Endothelial cell of umbilical vein (primary cell): ENCODE measurements at regions not wholly inside any gene's neighbourhood (a gene's known extent, or its start where the extent isn't known, plus 50 kb on each side); places are given as distances from the start of the nearest gene placed in this dataset.
A peak's percentile ranks its signal among the peaks of the same experiment; 100 is the strongest.

Experiments
- BruUV-seq: library from RNA; stranded (reverse); fragments of 400-500 nt; replicated peaks from 2 replicates; lab custom pipeline; 2021; lab: Mats Ljungman, UMichigan
- CTCF ChIA-PET: fragments of 300-600, 350-600 bp; sonication (Branson Sonifier 250); formaldehyde crosslinking; loops from one replicate; lab custom pipeline; 2021; ENCODE audit warnings: antibody characterized with exemption, inconsistent platforms; lab: Charles Lee
- POLR2A ChIA-PET: fragments of 300-600, 350-600 bp; sonication (Branson Sonifier 250); formaldehyde crosslinking; loops from one replicate; lab custom pipeline; 2021; ENCODE audit warnings: antibody characterized with exemption, inconsistent platforms; lab: Charles Lee
- DNase-seq: peaks from one replicate; pipeline ENCODE4 v3.0.0-alpha.2; 2011; ENCODE audit warnings: low read depth, low spot score
- FAIRE-seq: peaks from 2 replicates; lab custom pipeline; 2011; peaks lifted over from hg19 to GRCh38; lab: Jason Lieb, UNC
- H2AFZ ChIP-seq: 2 replicates; pipeline ENCODE4 v1.6.0; 2012; ENCODE audit warnings: low read depth, low read length, control low read depth, inconsistent platforms
- H3K27ac ChIP-seq: 2 replicates; pipeline ENCODE4 v1.5.1; 2011; ENCODE audit warnings: low read depth, mild to moderate bottlenecking, control low read depth, low read length, moderate library complexity; ENCODE audit not compliant: insufficient read depth
- H3K27me3 ChIP-seq, 2 experiments: 2 replicates each; pipeline versions ENCODE4 v1.6.0 to v1.6.1; 2011; ENCODE audit warnings: low read length in 2 of 2, mixed read lengths in 1 of 2; ENCODE audit not compliant: control insufficient read depth in 2 of 2, insufficient read depth in 2 of 2
- H3K36me3 ChIP-seq, 2 experiments: 2 replicates in 1 of 2; 3 replicates in 1 of 2; pipeline ENCODE4 v1.5.1; 2011; ENCODE audit warnings: low read length in 2 of 2, mild to moderate bottlenecking in 1 of 2, moderate library complexity in 1 of 2; ENCODE audit not compliant: control insufficient read depth in 2 of 2, insufficient read depth in 2 of 2; ENCODE audit errors: extremely low read depth in 1 of 2
- H3K4me1 ChIP-seq: 3 replicates; pipeline ENCODE4 v1.5.1; 2011; ENCODE audit warnings: mild to moderate bottlenecking, low read length; ENCODE audit not compliant: control insufficient read depth, insufficient read depth; ENCODE audit errors: extremely low read depth
- H3K4me2 ChIP-seq: 2 replicates; pipeline ENCODE4 v1.6.1; 2011; ENCODE audit warnings: low read length, control low read depth, mixed read lengths; ENCODE audit not compliant: insufficient read depth
- H3K4me3 ChIP-seq, 3 experiments: fragments of 200-600 bp in 1 of 3; sonication (generic), shearing (Covaris generic) in 1 of 3; replicated peaks in 1 of 3; 2 replicates each; pipeline ENCODE4 v1.5.1; 2011 to 2016; ENCODE audit warnings: control low read depth in 3 of 3, low read length in 3 of 3, mild to moderate bottlenecking in 2 of 3, inconsistent platforms in 1 of 3, low read depth in 1 of 3, moderate library complexity in 1 of 3; ENCODE audit not compliant: insufficient read depth in 1 of 3
- H3K79me2 ChIP-seq: 2 replicates; pipeline ENCODE4 v1.6.0; 2012; ENCODE audit warnings: low read length, inconsistent platforms; ENCODE audit not compliant: control insufficient read depth, insufficient read depth
- H3K9ac ChIP-seq: replicated peaks from 2 replicates; pipeline ENCODE3; 2011; ENCODE audit warnings: low read length, control low read depth; ENCODE audit not compliant: insufficient read depth; ENCODE audit errors: extremely low read depth
- H3K9me1 ChIP-seq: replicated peaks from 3 replicates; pipeline ENCODE4 v1.6.0; 2011; ENCODE audit warnings: mild to moderate bottlenecking, low read length; ENCODE audit not compliant: control insufficient read depth, insufficient read depth; ENCODE audit errors: extremely low read depth
- H3K9me3 ChIP-seq: replicated peaks from 2 replicates; pipeline ENCODE4 v1.5.1; 2012; ENCODE audit warnings: low read length, inconsistent platforms; ENCODE audit not compliant: control insufficient read depth, insufficient read depth
- H4K20me1 ChIP-seq: replicated peaks from 2 replicates; pipeline ENCODE3; 2011; ENCODE audit warnings: mild to moderate bottlenecking, low read length; ENCODE audit not compliant: control insufficient read depth, insufficient read depth; ENCODE audit errors: extremely low read depth
- EZH2 ChIP-seq: IDR thresholded peaks from 2 replicates; pipeline ENCODE4 v1.6.1; 2012; ENCODE audit warnings: borderline replicate concordance, low read depth, mild to moderate bottlenecking, moderate library complexity, low read length, inconsistent platforms; ENCODE audit not compliant: severe bottlenecking
- FOS ChIP-seq: IDR thresholded peaks from 2 replicates; pipeline ENCODE4 v1.6.1; 2011; ENCODE audit warnings: mild to moderate bottlenecking, low read length, moderate library complexity, borderline replicate concordance; ENCODE audit not compliant: insufficient read depth
- GATA2 ChIP-seq: IDR thresholded peaks from 2 replicates; pipeline ENCODE4 v1.7.0; 2011; ENCODE audit warnings: low read depth, mild to moderate bottlenecking, moderate library complexity, mixed read lengths, low read length; ENCODE audit not compliant: insufficient read length, insufficient read depth
- MYC ChIP-seq: IDR thresholded peaks from one replicate; pipeline ENCODE4 v1.6.1; 2011; ENCODE audit warnings: mild to moderate bottlenecking, low read depth, low read length
- POLR2A ChIP-seq: IDR thresholded peaks from 2 replicates; pipeline ENCODE4 v1.6.1; 2012; ENCODE audit warnings: low read depth, mild to moderate bottlenecking, control low read depth, low read length
- POLR2AphosphoS5 ChIP-seq: IDR thresholded peaks from 2 replicates; pipeline ENCODE4 v1.6.1; 2012; ENCODE audit warnings: low read depth, mild to moderate bottlenecking, control low read depth, low read length, moderate library complexity; ENCODE audit not compliant: insufficient read depth
- dilution Hi-C: fragments of 300-500 bp; cut with MboI; formaldehyde crosslinking; loops from one replicate; pipeline ENCODE4 v1.15.0; 2019; ENCODE audit warnings: low sequenced_read_pairs; ENCODE audit not compliant: extremely low pct_ligation_motif_present
- intact Hi-C: fragments of 100-400 bp; cut with micrococcal nuclease; formaldehyde crosslinking; loops from one replicate; pipeline ENCODE4 v1.10.0; 2022
- TF ChIP-seq, protein P1 (sequence below), 2 donors: IDR thresholded peaks; 1 replicate in 1 of 2; 2 replicates in 1 of 2; pipeline ENCODE4 v1.5.1; 2011; ENCODE audit warnings: low read length in 2 of 2, mild to moderate bottlenecking in 2 of 2, moderate library complexity in 2 of 2, control low read depth in 1 of 2, inconsistent platforms in 1 of 2, low read depth in 1 of 2; ENCODE audit not compliant: insufficient read depth in 1 of 2; ENCODE audit errors: extremely low read depth in 1 of 2
- TF ChIP-seq, protein P2 (sequence below): IDR thresholded peaks from 2 replicates; pipeline ENCODE4 v1.6.1; 2011; ENCODE audit not compliant: insufficient read depth, insufficient read length

DNA sequence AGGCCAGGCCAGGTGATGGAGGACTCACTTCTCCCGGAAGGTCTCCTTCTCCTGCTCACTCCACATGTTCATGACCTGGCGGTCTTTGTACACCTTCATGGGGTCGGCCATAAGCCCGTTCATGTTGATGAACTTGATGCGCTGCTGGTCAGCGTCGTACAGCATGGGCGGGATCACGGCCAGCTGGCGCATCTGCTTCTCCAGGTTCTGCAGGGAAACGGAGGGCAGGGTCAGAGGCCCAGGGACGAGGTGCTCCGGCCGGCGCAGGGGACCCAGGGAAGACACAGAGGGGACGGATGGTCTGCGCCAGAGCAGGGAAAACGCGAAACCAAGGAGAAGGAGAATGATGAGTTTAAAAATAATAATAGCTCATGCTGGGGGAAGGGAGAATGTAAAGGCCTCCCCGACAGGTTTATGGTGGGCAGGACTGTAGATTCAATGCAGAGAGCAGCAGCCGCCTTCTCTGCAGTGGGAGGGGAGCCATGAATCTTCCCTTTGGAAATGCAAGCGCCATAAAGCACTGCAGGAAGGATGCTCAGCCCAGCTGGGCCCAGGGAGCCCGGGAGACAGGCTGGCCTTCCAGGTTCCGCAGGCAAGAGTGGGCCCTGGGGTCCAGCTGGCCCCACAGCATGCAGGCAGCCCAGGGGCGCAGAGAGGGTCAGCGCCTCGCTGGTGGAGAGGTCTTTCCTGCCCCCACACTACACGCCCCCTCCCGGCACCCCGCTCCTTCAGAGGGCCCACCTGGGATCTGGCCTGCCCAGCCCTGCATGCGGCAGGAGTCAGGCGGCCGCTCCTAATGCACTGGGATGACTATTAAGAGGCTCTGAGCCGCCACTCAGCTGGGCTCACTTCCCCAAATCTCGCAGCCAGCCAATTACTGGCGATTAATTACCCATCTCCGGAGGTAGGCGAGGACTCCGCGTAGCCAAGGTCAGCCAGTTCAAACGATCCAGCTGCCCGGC lies 132.0 kb downstream of the RFLNA start:
- Histone ChIP-seq H4K20me1 (no peaks in the 10 kb centered on the region), H3K36me3 (peaks cover 2 to 18% of the 10 kb centered on the region in 2 experiments), H3K27me3 (no peaks in the 10 kb centered on the region), H3K27ac (peak overlapping the region; percentile 25), H3K4me3 (no peak overlapping the region), H3K4me2 (no peak overlapping the region), H3K9ac (no peak overlapping the region), H3K4me1 (peaks cover 42% of the 10 kb centered on the region), H3K9me3 (no peaks in the 10 kb centered on the region), H2AFZ (no peak overlapping the region), H3K9me1 (no peaks in the 10 kb centered on the region), H3K79me2 (no peaks in the 10 kb centered on the region)
- POLR2A ChIA-PET, result no interaction called here
- BruUV-seq, result no TSS peak
- intact Hi-C loops (no loop called here), dilution Hi-C loops (no loop called here)
- CTCF ChIA-PET, result interaction anchor here (0.8 to 2.3 kb wide), 3 partner anchors 28 to 47 kb away, joined by 3 to 11 read pairs (median 6); no protein-coding TSS in a partner anchor
- FAIRE-seq (no peak), DNase-seq (no peak)
- TF ChIP-seq MYC (no peak), GATA2 (no peak), FOS (no peak), EZH2 (no peak), POLR2A (no peak), POLR2AphosphoS5 (no peak)
- TF ChIP-seq, protein P1, sequence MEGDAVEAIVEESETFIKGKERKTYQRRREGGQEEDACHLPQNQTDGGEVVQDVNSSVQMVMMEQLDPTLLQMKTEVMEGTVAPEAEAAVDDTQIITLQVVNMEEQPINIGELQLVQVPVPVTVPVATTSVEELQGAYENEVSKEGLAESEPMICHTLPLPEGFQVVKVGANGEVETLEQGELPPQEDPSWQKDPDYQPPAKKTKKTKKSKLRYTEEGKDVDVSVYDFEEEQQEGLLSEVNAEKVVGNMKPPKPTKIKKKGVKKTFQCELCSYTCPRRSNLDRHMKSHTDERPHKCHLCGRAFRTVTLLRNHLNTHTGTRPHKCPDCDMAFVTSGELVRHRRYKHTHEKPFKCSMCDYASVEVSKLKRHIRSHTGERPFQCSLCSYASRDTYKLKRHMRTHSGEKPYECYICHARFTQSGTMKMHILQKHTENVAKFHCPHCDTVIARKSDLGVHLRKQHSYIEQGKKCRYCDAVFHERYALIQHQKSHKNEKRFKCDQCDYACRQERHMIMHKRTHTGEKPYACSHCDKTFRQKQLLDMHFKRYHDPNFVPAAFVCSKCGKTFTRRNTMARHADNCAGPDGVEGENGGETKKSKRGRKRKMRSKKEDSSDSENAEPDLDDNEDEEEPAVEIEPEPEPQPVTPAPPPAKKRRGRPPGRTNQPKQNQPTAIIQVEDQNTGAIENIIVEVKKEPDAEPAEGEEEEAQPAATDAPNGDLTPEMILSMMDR (IDR thresholded peaks at IDR 0.05; ENCODE audit: extremely low read depth in 1 of 2, insufficient read depth in 1 of 2, low read depth in 1 of 2, low read length in 2 of 2), result no peak
- TF ChIP-seq, protein P2, sequence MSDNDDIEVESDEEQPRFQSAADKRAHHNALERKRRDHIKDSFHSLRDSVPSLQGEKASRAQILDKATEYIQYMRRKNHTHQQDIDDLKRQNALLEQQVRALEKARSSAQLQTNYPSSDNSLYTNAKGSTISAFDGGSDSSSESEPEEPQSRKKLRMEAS, result no peak
